GM21717 (cell line): ENCODE measurements at regions not wholly inside any gene's neighbourhood (a gene's known extent, or its start where the extent isn't known, plus 50 kb on each side); places are given as distances from the start of the nearest gene placed in this dataset.
"Not testable (repeated sequence)": the region's sequence is repeated elsewhere in the genome, so short reads cannot be mapped to it uniquely, and the experiment has no call there.

Source experiments
- ATAC-seq: cut with Tn5 transposase; IDR thresholded peaks from one replicate; pipeline ENCODE4 v1.9.1; 2021; ENCODE audit warnings: mild to moderate bottlenecking, moderate library complexity; ENCODE audit not compliant: unreplicated experiment

DNA sequence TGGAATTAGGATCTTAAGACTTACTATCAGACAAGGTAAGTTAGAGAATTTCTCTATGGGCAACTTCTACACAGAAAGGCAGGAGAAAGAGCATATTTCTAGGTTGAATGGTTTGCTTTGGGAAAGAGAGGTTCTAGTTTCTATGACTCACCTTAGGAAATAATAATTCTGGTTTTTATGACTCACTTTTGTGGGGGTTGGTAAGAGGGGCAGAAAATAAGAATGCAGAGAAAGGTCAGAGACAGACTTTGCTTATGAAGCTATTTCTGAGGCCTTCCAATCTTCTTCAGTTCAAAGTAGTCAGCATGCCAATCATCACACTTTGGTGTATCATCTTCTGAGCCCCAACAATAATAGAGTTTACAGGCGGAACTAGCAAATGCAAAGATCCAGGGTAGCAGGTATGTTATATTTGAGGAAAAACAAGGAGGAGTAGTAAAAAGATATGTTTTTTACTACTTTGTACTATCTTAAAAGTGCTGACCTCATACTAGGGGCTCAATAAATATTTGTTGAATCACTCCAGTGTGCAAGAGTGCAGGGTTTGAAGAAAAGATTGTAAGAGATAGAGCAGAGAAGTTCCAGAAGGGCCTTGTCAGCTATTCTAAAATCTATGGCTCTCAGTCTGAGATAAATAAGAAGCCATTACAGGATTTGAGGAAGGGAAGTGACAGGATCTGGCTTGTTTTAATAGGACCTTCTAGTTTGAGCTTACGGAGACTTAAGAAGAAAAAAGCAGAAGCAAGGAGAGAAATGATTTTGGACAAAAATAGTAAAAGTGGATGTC is 56.7 kb upstream of the LRFN5 start:
- no peak for ATAC-seq

DNA sequence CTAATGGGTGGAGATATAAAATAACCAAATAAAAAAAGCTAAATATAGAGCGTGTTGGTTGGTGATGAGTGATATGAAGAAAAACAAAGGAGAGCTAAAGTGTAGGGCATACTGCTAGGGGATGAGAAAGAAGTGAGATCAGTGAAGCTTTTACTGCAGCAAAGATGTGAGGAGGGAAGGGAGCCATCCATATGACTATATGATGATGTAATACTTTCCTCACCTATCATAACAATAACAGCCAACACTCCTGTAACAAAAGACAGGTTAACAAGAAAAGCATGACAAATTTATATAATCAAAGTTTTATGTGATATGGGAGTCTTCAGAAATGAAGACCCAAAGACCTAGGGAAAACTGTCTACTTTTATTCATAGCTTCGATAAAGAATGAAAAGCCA is 57.4 kb upstream of the LRFN5 start:
- ATAC-seq = no peak

DNA sequence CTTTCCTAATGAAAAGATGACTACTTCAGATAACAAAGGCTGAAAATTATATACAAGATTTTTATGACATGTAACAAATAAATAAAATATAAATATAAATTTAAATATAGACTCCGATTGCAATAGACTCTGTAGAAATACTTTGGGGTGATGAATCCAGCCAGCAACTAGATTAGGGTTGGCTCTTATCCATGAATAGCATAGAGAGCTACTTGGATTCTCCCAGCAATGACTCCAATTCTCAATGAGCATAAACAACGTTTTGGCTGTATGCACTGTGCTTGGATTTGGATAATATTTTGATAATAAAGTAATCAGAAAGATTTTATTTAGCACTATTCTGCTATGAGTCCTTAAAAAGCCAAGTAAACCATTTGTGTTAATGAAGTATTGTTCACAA is 58.0 kb upstream of the LRFN5 start:
- no peak for ATAC-seq

DNA sequence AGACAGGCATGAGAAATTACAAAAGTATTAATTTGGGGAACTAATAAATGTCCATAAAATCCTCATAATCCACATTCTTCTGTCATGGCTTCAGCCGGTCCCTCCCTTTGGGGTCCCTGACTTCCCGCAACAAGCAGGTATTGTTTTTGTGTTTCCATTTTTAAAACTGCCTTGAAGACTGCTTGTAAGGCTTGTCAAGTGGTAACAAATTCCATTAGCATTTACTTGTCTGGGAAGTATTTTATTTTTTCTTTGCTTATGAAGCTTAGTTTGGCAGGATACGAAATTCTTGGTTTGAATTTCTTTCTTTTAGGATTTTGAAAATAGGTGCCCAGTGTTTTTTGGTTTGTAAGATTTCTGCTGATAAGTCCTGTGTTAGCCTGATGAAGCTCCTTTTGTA is 65.3 kb upstream of the LRFN5 start:
- ATAC-seq = no peak

DNA sequence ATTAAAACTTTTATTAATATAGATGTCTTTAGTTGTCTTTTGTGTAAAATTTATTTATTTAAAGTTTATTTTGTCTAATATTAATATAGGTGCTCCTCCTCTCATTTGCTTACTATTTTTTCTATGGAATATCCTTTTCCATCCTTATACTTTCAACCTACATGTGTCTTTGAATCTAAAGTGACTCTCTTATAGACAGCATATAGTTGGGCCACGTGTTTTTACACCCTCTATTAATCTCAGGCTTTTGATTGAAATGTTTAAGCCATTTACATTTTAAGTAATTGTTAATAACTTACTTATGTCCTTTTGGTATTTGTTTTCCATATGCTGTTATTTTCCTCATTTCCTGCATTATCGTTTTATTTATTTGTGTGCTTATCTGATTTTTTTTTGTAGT is 74.4 kb upstream of the LRFN5 start:
- ATAC-seq = no peak

DNA sequence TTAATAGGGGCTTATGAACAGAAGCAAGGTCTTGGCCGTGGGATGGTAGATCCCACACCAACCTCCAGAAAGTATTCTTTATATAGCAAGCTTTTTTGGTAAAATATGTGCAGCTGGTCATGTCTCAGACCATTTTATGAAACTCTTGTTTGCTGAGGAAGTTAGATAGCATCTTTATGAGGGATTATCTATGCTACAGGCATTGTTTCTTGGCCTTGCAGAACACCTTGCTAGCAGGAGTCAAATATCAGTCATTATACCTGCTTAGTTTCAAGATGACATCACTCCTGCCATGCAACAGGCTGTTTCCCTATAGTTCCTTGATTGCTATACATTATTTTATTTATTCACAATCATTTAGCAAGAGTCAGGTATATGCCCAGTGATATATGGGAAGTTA is 84.8 kb upstream of the LRFN5 start:
- ATAC-seq = no peak

DNA sequence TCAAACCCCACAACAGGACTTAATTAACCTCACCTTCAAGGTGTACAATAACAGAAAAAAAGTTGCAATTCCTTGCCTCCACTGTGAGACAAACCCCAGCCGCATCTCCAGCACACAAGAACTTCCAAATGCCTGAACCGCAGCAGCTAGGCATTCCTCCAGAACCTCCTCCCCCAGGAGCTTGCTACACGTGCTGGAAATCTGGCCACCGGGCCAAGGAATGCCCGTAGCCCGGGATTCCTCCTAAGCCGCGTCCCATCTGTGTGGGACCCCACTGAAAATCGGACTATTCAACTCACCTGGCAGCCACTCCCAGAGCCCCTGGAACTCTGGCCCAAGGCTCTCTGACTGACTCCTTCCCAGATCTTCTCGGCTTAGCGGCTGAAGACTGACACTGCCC is 88.6 kb upstream of the LRFN5 start:
- not testable (repeated sequence) for ATAC-seq

DNA sequence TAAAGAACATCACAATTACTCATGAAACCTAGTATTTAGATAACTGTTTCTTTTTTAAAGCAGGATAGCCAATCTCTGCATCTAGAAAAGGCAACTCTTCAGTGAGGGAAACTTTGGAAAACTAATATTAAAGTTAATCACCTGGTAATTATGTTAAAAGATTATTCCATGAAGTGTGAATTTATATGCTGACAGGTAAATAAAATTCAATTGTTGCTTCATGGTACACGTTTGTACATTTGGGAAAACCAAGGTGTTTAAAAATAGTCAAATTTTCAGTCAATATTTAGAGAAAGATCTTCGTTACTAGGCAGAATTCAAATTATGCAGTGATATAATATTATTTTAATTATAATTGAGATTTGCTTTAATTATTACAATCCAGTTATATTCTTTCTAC is 100.1 kb upstream of the LRFN5 start:
- ATAC-seq = no peak

DNA sequence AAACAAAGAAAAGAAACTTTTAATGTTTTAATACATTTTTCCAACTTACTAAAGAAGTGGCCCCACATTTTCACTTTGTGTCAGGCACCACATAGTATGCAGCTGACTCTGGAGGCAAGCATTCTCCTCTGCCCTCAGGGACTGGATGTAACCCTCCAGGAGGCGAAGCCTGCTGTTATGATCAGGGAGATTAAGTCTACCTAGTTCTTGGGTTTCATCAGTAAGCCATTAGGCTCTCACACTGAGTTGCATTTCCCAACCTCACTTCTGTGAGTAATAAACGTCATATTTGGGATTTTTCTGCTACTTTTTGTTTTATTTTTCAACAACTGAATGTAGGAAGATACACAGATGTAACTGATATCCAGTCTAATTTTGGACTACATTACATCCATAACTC is 101.2 kb upstream of the LRFN5 start:
- ATAC-seq = no peak

DNA sequence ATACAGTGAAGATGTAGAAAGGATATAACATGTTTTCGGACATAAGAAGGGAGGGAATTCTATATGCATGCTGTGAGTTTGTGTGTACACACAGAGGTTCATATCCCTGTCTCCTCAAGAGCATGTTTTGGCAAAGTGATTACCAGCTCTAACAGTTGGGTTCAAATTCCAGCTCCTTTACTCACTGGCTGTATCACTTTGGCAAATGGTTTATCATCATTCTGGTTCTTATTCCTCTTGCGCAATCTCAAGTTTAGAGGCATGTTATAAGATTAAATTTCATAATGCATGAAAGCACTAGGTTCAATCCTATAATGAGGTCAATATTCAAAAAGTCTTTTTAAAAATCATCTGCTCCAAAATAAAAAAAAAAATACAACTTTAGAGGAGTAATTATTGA is 107.7 kb upstream of the LRFN5 start:
- ATAC-seq = no peak

DNA sequence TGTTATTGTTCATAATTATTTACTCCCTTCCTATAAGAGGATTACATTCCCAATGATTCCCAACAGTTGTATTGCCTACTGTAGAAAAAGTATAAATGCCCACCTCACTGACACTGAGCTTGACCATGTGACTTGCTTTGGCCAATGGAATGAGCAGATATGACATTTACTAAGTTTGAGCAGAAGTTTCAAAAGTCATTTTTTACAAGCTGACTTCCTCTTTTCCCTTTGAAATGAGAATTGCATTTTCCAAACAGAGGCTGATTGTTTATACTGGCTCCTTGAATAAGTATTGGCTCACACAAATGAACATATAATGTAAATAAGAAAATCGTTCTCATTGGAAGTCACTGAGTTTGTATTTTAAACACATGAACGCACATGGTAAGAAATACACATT is 116.4 kb upstream of the LRFN5 start:
- no peak for ATAC-seq

DNA sequence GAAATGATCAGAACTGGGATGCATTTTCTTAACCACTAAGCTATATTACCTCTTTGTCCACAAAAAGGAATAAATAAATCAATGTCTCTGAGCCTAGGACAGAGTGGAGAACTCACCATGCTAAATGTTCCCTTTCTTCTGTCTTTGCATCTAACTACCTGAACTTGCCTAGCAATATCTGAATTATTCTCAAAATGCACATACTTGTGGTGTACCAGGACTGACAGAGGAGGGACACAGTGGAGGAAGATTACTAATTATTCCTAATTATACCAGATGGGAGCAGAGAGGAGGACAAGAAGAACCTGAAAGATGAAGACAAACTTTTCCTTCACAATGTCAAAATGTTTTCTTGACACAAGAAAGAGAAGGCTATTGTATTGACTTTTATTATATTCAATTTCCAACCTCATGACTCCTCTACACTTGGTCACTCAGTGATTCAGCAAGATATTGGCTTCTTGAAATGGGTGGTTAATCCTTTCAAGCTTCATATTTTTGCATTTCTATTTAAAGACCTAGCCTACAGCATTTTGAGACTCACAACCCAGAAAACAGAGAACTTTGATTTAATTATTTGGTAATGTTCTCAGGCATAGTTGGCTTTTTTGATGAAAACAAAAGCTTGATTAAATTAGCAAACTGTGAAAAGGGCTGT is 117.2 kb upstream of the LRFN5 start:
- no peak for ATAC-seq

DNA sequence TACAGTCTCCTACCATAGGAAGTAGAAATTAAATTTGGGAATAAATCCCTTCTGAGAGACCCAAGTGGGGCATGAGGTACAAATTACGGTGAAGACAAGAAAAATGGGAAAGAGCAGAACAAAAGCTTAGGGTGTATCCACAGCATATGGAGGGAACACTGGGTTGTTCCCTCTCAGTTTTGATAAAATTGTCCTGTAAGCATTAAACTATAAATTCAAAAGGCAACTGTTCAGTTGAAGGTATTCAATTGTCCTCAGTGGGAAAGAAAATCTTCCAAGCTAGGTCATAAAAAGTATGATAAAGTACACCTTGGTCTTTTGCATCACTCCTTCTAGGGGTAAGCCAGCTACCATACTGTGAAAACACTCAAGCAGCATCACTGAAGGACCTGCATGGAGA is 118.3 kb upstream of the LRFN5 start:
- ATAC-seq = no peak

DNA sequence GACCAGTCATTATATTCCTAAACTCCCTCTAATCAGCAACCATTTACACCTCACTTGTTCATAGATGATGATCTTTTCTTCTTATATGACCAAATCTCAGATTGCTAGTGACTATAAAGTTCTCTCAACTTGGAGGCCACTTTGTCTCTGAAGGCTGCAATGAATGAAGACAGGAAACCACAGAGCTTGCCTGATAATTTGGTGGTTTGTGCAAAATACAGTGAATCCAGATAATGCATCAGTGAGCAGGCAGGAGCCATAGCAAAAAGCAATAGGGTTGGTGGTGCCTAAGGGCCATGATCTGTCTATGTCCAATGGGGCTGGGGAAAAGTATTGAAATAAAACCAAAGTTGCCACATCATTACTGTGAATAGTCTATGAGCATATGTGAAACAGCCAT is 123.8 kb upstream of the LRFN5 start:
- no peak for ATAC-seq

DNA sequence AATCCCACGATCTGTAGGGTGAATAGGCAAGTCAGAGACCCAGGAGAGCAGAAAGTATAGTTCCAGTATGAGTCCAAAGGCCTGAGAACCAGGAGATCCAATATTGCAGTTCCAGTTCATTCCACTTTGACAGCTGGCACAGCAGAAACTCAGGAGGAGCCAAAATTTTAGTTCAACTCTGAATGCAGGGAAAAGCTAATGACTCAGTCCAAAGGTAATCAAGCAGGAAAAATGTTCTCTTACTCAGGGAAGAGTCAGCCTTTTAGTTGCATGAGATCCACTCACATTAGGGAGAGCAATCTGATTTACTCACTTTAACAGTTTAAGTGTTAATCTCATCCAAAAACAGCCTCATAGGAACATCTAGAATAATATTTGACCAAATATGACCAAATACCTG is 130.2 kb upstream of the LRFN5 start:
- no peak for ATAC-seq

DNA sequence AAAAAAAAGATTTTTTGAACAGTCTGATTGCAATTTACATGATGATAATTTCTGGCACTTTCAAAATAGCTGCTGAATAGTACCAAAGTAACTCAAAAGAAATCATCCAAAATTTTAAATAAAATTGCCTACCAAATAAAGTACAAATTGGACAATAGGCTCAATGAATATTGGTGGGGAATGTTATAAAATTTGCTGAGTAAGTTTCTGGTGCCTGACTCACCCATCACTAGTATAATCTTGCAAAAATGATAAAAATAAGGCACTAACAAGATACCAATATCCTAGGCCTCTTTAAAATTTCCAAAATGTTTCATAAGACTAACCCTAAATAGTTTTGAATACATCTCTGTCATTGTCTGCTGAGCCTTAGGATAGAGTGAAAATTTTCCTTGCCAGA is 145.3 kb upstream of the LRFN5 start:
- ATAC-seq = no peak

DNA sequence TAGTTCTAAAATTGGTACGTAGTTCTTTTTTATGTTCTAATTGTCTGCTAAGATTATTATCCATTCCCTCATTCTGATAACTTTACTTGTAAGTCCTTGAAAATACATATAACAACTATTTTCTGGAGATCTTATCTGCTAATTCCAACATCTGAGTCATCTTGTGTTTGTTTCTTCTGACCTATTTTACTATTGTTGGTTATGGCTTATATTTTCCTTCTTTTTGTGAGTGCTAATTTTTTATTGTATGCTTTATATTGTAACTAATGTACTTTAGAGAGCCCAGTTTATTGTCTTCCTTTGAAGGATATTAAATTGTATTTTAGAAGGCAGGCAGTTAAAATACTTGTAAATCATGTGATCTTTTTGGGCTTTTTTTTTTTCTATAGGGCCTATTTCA is 149.3 kb upstream of the LRFN5 start:
- no peak for ATAC-seq

DNA sequence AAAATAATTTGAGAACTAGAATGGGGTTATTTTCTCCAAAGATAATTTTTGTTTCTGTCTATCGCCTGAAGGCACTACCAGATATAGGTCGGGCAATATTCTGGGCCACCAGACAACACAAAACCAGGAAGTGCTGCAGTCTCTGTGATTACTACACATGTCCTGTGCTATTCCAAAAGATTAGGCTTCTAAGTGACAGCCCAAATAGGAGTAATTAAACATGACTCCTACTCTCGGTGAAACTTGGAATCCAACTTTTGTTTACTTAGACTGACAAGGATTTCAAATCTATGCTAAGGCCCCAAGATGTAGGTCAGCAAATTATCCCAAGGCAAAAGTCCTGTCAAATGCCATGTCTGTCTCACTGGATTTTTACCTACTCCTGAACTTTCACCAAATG is 157.6 kb upstream of the LRFN5 start:
- no peak for ATAC-seq

DNA sequence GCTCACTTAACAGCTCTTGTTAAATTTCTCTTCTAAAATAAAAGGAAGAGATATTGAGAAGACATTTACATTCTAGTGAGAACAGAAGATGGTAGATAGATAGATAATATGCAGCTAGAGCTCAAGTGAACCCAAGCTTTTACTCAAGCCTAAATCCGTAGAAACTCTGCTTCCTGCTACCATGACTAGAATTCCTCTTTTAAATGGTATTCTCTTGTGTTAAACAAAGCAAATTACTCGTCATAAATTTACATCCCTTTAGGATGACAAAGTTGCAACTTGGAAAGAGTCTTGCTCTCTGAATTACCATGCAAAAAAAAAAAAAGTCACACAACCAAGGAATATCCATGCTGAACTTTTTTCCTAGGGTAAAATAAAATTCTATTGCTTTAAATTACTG is 160.7 kb upstream of the LRFN5 start:
- no peak for ATAC-seq

DNA sequence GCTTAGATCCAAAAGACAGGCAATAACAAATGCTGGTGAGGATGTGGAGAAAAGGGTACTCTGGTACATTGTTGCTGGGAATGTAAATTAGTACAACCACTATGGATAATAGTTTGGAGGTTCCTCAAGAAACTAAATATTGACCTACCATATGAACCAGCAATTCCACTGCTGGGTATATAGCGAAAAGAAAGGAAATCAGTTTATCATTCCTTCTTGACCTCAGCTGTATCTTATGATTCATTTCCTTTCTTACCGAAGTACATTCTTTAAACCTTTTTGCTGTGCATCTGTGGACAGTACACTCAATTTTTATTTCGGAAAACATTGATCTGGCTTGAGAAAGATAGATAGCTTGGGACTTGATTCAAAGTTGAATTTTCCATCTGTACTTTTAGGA is 183.2 kb upstream of the LRFN5 start:
- no peak for ATAC-seq

DNA sequence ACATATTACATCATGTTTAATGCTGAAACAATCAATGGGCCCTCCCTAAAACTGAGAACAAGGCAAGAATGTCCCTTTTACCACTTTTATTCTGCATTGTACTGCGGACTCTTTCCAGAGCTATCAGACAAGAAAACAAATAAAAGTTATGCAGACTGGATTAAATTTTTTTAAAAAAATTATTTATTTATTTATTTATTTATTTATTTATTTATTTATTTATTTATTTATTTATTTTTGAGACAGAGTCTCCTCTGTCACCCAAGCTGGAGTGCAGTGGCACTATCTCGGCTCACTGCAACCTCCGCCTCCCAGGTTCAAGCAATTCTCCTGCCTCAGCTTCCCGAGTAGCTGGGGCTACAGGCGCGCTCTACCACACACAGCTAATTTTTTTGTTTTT is 185.4 kb upstream of the LRFN5 start:
- ATAC-seq = not testable (repeated sequence)

DNA sequence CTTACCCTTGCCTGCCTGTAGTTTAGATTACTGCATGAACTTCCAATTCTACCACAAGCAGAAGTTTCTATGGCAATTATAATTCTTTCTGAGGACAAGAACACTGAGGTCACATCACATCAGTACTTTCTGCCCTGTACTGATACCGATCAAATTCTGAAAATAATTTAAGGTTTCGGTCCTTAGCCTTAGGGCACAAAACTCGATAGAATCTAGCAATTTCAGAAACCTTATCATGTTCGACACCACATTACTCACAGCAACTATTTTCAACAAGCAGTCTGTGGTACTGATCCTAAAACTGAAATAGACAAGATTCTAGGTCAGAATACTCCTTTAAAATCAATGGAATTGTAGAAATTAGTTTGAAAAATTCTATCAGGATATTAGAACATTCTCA is 187.0 kb upstream of the LRFN5 start:
- ATAC-seq = no peak

DNA sequence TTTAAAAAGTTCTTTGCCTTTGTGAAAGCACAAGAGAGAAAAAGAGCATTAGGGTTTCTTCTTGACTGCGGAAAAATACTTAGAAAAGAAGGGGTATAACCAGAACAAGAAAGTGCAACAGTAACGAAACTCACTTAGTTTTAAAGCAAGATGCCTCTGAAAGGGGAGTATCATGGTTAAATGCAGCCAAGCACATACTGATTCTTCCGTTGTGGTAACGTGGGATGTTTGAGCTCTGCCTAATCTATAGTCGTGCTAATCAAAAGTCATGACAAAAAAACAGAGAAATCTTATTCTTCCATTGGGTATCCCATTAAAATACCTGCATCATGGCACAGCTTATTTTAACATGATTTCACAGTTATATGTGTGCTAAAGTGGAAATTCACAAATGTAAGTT is 187.8 kb upstream of the LRFN5 start:
- ATAC-seq = no peak
